A549 (cell line): ENCODE measurements at regions not wholly inside any gene's neighbourhood (a gene's known extent, or its start where the extent isn't known, plus 50 kb on each side); places are given as distances from the start of the nearest gene placed in this dataset.

Experiments used
- BHLHE40 ChIP-seq: IDR thresholded peaks from 2 replicates; pipeline ENCODE4 v1.6.1; 2012; ENCODE audit warnings: low read depth, low read length, inconsistent platforms
- CEBPB ChIP-seq, 2 experiments: fragments of >200 bp in 1 of 2; sonication (Bioruptor Twin) in 1 of 2; formaldehyde crosslinking in 1 of 2; IDR thresholded peaks; 2 replicates each; pipeline ENCODE4 v1.6.1; 2012 to 2016
- CHD2 ChIP-seq: fragments of 150-350 bp; IDR thresholded peaks from 2 replicates; pipeline ENCODE4 v1.6.1; 2014; ENCODE audit warnings: low read length; ENCODE audit not compliant: partially characterized antibody
- CTCF ChIP-seq: fragments of >200 bp; sonication (Bioruptor Twin); formaldehyde crosslinking; IDR thresholded peaks from 3 replicates; pipeline ENCODE4 v1.5.1; 2016
- FOSB ChIP-seq: fragments of 250-450 bp; sonication (Bioruptor Pico); IDR thresholded peaks from 2 replicates; pipeline ENCODE4 v1.5.0; 2020; ENCODE audit warnings: mild to moderate bottlenecking, moderate library complexity
- FOSL2 ChIP-seq, 2 experiments: fragments of 450-650 bp in 1 of 2; fragments of >200 bp in 1 of 2; sonication (Bioruptor Twin) in 1 of 2; formaldehyde crosslinking; IDR thresholded peaks; 2 replicates each; pipeline versions ENCODE4 v1.5.0 to v1.6.1; 2016 to 2020; ENCODE audit warnings: mild to moderate bottlenecking in 1 of 2, moderate library complexity in 1 of 2
- KDM1A ChIP-seq: fragments of 200-600 bp; sonication (generic); IDR thresholded peaks from 2 replicates; pipeline ENCODE4 v1.6.1; 2016; ENCODE audit warnings: low read depth, mild to moderate bottlenecking
- MAX ChIP-seq: IDR thresholded peaks from 2 replicates; pipeline ENCODE4 v1.6.1; 2012
- MAZ ChIP-seq: fragments of 150-350 bp; IDR thresholded peaks from 2 replicates; pipeline ENCODE4 v1.6.1; 2014; ENCODE audit warnings: antibody characterized with exemption, low read depth, low read length, borderline replicate concordance
- PBX3 ChIP-seq: IDR thresholded peaks from 2 replicates; pipeline ENCODE4 v1.6.1; 2012
- POLR2A ChIP-seq: IDR thresholded peaks from 2 replicates; pipeline ENCODE4 v1.6.1; 2012; ENCODE audit warnings: mild to moderate bottlenecking, low read length
- REST ChIP-seq: fragments of 200-600 bp; sonication (generic); IDR thresholded peaks from 2 replicates; pipeline ENCODE4 v1.6.1; 2016; ENCODE audit warnings: antibody characterized with exemption, mild to moderate bottlenecking, moderate library complexity
- SMC3 ChIP-seq: fragments of >200 bp; sonication (Bioruptor Twin); formaldehyde crosslinking; IDR thresholded peaks from 3 replicates; pipeline ENCODE4 v1.6.1; 2018; ENCODE audit warnings: inconsistent platforms
- USF2 ChIP-seq: fragments of 450-650 bp; IDR thresholded peaks from 2 replicates; pipeline ENCODE4 v1.6.1; 2014; ENCODE audit warnings: antibody characterized with exemption

GRCh38 chrX:39514801-39515200 lies 583.0 kb downstream of the BCOR start:
- no peak for TF ChIP-seq CTCF
- TF ChIP-seq MAX, result no peak
- no peak for TF ChIP-seq MAZ
- no peak for TF ChIP-seq POLR2A
- TF ChIP-seq USF2, result no peak
- no peak for TF ChIP-seq REST
- no peak for TF ChIP-seq SMC3
- TF ChIP-seq BHLHE40, result no peak
- TF ChIP-seq CHD2, result no peak
- TF ChIP-seq CEBPB (IDR thresholded peaks at IDR 0.05), result no peak
- no peak for TF ChIP-seq PBX3
- no peak for TF ChIP-seq KDM1A
- TF ChIP-seq FOSB (CRISPR knock-in tag), result no peak
- TF ChIP-seq FOSL2 (IDR thresholded peaks at IDR 0.05), result no peak
- no peak for TF ChIP-seq FOSL2 (CRISPR knock-in tag; IDR thresholded peaks at IDR 0.05)
